ENCODE measurements at regions not wholly inside any gene's neighbourhood (a gene's known extent, or its start where the extent isn't known, plus 50 kb on each side); places are given as distances from the start of the nearest gene placed in this dataset.

- Histone ChIP-seq H3K27me3 (ENCODE audit: control insufficient read depth in 1 of 2, insufficient read depth in 2 of 2, low read length in 2 of 2) (no peaks in the 10 kb centered on the region), H3K4me1 (ENCODE audit: insufficient read depth, low read length) (no peaks in the 10 kb centered on the region), H3K9me3 (ENCODE audit: control insufficient read depth in 1 of 2, insufficient read depth in 1 of 2, low read length in 2 of 2) (peaks cover 0 to 4% of the 10 kb centered on the region in 2 experiments), H3K36me3 (ENCODE audit: insufficient read depth, low read length) (no peaks in the 10 kb centered on the region), H3K27ac (ENCODE audit: low read depth in 1 of 2, low read length in 2 of 2) (no peak overlapping the region), H3K4me3 (ENCODE audit: low read length) (no peak overlapping the region)
- Mint-ChIP-seq H3K4me1 (ENCODE audit: low read depth) (no peaks in the 10 kb centered on the region), H3K9me3 (no peaks in the 10 kb centered on the region), H3K27me3 (no peaks in the 10 kb centered on the region), H3K4me3 (no peak overlapping the region), H3K36me3 (ENCODE audit: low read depth) (no peaks in the 10 kb centered on the region), H3K27ac (no peak overlapping the region)
- POLR2A ChIA-PET, result no interaction called here
- CTCF ChIA-PET, result interaction anchor here (1.1 kb wide), 1 partner anchor 16 kb away, joined by 3 read pairs; no protein-coding TSS in a partner anchor
- ATAC-seq (ENCODE audit: poor library complexity), result no peak
- no peak for DNase-seq
- TF ChIP-seq CTCF (IDR thresholded peaks at IDR 0.05), result no peak
- intact Hi-C loops (cut with DNase I, micrococcal nuclease), result no loop called here
Measured at GRCh38 chrX:35665311-35665710, 132.8 kb upstream of the MAGEB16 start.

- POLR2A ChIA-PET, result no interaction called here
Measured at GRCh38 chrX:35670889-35671288, 127.3 kb upstream of the MAGEB16 start.

GRCh38 chrX:35675151-35675550 is 123.0 kb upstream of the MAGEB16 start:
- intact Hi-C loops (cut with DNase I, micrococcal nuclease), result no loop called here
- ChIA-PET CTCF (no interaction called here), POLR2A (no interaction called here)
- no peaks in the 10 kb centered on the region for H3K4me1 ChIP-seq (ENCODE audit: insufficient read depth, low read length)
- no peaks in the 10 kb centered on the region for H3K9me3 ChIP-seq (ENCODE audit: control insufficient read depth in 1 of 2, insufficient read depth in 1 of 2, low read length in 2 of 2)
- no peak for DNase-seq
- Mint-ChIP-seq H3K27me3 (no peaks in the 10 kb centered on the region), H3K4me1 (ENCODE audit: low read depth) (no peaks in the 10 kb centered on the region), H3K4me3 (no peak overlapping the region), H3K9me3 (no peaks in the 10 kb centered on the region), H3K27ac (no peak overlapping the region), H3K36me3 (ENCODE audit: low read depth) (no peaks in the 10 kb centered on the region)
- ATAC-seq (ENCODE audit: poor library complexity), result no peak
- no peak overlapping the region for H3K27ac ChIP-seq (ENCODE audit: low read depth in 1 of 2, low read length in 2 of 2)
- H3K4me3 ChIP-seq (ENCODE audit: low read length), result no peak overlapping the region
- no peak for TF ChIP-seq CTCF (IDR thresholded peaks at IDR 0.05)
- no peaks in the 10 kb centered on the region for H3K36me3 ChIP-seq (ENCODE audit: insufficient read depth, low read length)
- no peaks in the 10 kb centered on the region for H3K27me3 ChIP-seq (ENCODE audit: control insufficient read depth in 1 of 2, insufficient read depth in 2 of 2, low read length in 2 of 2)

More at GRCh38 chrX:35670889-35671288, 127.3 kb upstream of the MAGEB16 start:
- intact Hi-C loops (cut with DNase I, micrococcal nuclease), result no loop called here
- no peak overlapping the region for H3K4me3 Mint-ChIP-seq
- H3K9me3 Mint-ChIP-seq, result no peaks in the 10 kb centered on the region
- Histone ChIP-seq H3K4me1 (ENCODE audit: insufficient read depth, low read length) (no peaks in the 10 kb centered on the region), H3K27ac (ENCODE audit: low read depth in 1 of 2, low read length in 2 of 2) (no peak overlapping the region), H3K9me3 (ENCODE audit: control insufficient read depth in 1 of 2, insufficient read depth in 1 of 2, low read length in 2 of 2) (peaks cover 0 to 4% of the 10 kb centered on the region in 2 experiments), H3K36me3 (ENCODE audit: insufficient read depth, low read length) (no peaks in the 10 kb centered on the region), H3K27me3 (ENCODE audit: control insufficient read depth in 1 of 2, insufficient read depth in 2 of 2, low read length in 2 of 2) (no peaks in the 10 kb centered on the region), H3K4me3 (ENCODE audit: low read length) (no peak overlapping the region)
- no peaks in the 10 kb centered on the region for H3K36me3 Mint-ChIP-seq (ENCODE audit: low read depth)
- no peak for DNase-seq
- H3K4me1 Mint-ChIP-seq (ENCODE audit: low read depth), result no peaks in the 10 kb centered on the region
- ATAC-seq (ENCODE audit: poor library complexity), result no peak
- CTCF ChIA-PET, result no interaction called here
- no peak overlapping the region for H3K27ac Mint-ChIP-seq
- H3K27me3 Mint-ChIP-seq, result no peaks in the 10 kb centered on the region
- TF ChIP-seq CTCF (IDR thresholded peaks at IDR 0.05), result no peak

All from CD4-positive, alpha-beta T cell (primary cell).